ENCODE measurements at regions not wholly inside any gene's neighbourhood (a gene's known extent, or its start where the extent isn't known, plus 50 kb on each side); places are given as distances from the start of the nearest gene placed in this dataset.

DNA sequence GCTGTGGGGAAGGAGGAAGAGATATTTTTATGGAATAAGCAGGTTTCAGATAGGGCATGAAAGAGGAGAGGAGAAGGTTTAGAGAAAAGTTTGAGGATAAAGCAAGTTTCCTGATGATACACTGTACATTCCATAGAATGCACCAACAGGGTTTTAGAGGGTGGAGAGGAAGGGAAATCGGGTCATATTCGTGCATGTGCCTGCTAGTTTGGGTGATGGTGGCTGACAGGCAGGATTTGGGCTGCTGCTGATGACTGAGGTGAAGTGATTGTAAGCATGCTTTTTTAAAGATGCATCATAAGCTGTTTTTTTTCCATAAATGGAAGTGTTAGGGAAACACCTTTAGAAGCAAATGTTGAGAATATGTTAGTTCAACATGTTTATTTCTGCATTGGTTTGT, 68.8 kb downstream of the PMAIP1 start:
- no peaks in the 10 kb centered on the region for H3K9me2 ChIP-seq (replicated peaks; ENCODE audit: insufficient read depth, low read length)
- H3K27ac ChIP-seq (ENCODE audit: low read length), result no peak overlapping the region
- H3K9ac ChIP-seq (ENCODE audit: low read length), result no peak overlapping the region
- H3K4me2 ChIP-seq (ENCODE audit: low read depth, low read length, poor library complexity, severe bottlenecking), result no peak overlapping the region
- H3K4me3 ChIP-seq (ENCODE audit: low read length), result no peak overlapping the region
- no peak for DNase-seq
- H4K20me1 ChIP-seq (ENCODE audit: insufficient read depth, low read depth, low read length), result no peaks in the 10 kb centered on the region
- no peak overlapping the region for H2AFZ ChIP-seq (ENCODE audit: low read length)
- no peaks in the 10 kb centered on the region for H3K79me2 ChIP-seq (ENCODE audit: low read length)
- H3K36me3 ChIP-seq (ENCODE audit: insufficient read depth, low read length), result no peaks in the 10 kb centered on the region
- no peaks in the 10 kb centered on the region for H3K27me3 ChIP-seq (ENCODE audit: low read length)
- H3K9me3 ChIP-seq (ENCODE audit: low read length), result no peaks in the 10 kb centered on the region
- H3K4me1 ChIP-seq (ENCODE audit: low read length), result no peaks in the 10 kb centered on the region

DNA sequence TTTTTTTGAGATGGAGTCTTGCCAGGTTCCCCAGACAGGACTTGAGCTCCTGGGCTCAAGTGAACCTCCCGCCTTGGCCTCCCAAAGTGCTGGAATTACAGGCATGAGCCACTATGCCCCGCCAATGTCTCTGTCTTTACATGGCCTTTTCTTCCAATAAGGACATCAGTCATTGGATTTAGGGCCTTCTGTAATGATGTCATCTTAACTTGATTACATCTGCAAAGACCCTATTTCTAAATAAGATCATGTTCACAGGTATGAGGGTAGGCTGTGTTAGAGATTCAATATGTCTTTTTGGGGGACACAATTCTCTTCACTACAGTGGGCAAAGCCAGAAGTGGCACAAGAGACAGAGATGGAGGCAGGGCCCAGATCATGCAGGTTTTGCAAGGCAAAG, 68.1 kb downstream of the PMAIP1 start:
- DNase-seq, result no peak
- Histone ChIP-seq H3K4me1 (ENCODE audit: low read length) (no peaks in the 10 kb centered on the region), H2AFZ (ENCODE audit: low read length) (no peak overlapping the region), H3K4me2 (ENCODE audit: low read depth, low read length, poor library complexity, severe bottlenecking) (no peak overlapping the region), H3K9me2 (replicated peaks; ENCODE audit: insufficient read depth, low read length) (no peaks in the 10 kb centered on the region), H4K20me1 (ENCODE audit: insufficient read depth, low read depth, low read length) (no peaks in the 10 kb centered on the region), H3K9me3 (ENCODE audit: low read length) (no peaks in the 10 kb centered on the region), H3K79me2 (ENCODE audit: low read length) (no peaks in the 10 kb centered on the region), H3K4me3 (ENCODE audit: low read length) (no peak overlapping the region), H3K9ac (ENCODE audit: low read length) (no peak overlapping the region), H3K27me3 (ENCODE audit: low read length) (no peaks in the 10 kb centered on the region), H3K27ac (ENCODE audit: low read length) (no peak overlapping the region), H3K36me3 (ENCODE audit: insufficient read depth, low read length) (no peaks in the 10 kb centered on the region)

DNA sequence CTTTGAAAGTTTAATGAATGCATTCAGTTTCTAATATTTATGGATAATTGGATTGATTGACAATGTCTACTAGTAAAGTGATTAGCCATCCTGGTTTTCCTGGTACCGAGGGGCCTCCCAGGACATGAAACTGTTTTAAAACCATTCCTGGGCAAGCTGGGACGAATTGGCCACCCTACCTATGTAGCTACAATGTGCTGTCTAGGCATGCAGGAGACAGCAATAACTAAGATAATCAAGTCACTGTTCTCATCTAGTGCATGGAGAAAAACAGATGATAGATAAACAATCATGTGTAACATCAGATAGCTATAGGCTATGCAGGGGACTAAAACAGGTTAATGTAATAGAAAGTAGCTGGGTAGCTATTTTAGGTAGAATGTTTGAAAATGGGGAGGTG, 67.1 kb downstream of the PMAIP1 start:
- Histone ChIP-seq H3K4me1 (ENCODE audit: low read length) (peaks cover 5% of the 10 kb centered on the region), H3K4me3 (ENCODE audit: low read length) (no peak overlapping the region), H3K4me2 (ENCODE audit: low read depth, low read length, poor library complexity, severe bottlenecking) (no peak overlapping the region), H4K20me1 (ENCODE audit: insufficient read depth, low read depth, low read length) (no peaks in the 10 kb centered on the region), H3K27me3 (ENCODE audit: low read length) (no peaks in the 10 kb centered on the region), H3K9me3 (ENCODE audit: low read length) (no peaks in the 10 kb centered on the region), H3K9ac (ENCODE audit: low read length) (no peak overlapping the region), H3K79me2 (ENCODE audit: low read length) (no peaks in the 10 kb centered on the region), H2AFZ (ENCODE audit: low read length) (no peak overlapping the region), H3K36me3 (ENCODE audit: insufficient read depth, low read length) (no peaks in the 10 kb centered on the region), H3K9me2 (replicated peaks; ENCODE audit: insufficient read depth, low read length) (no peaks in the 10 kb centered on the region), H3K27ac (ENCODE audit: low read length) (no peak overlapping the region)
- DNase-seq, result no peak

DNA sequence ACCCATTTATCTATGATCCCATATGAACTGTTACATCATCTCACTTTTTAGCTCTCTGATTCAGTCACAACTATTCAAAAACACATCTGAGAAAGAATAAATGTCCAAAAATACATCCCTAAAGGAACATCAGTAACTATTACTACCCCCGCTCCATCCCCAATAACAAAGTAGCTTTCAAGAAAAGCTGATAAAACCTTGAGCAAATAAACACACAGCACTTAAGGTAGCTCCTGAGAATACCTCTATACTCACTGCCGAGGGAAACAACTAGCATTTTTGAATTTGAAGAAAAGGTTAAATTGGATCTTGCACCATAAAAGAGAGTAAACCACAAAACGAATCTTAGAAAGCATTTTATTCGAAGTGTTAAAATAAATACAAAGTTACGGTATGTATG, 63.4 kb downstream of the PMAIP1 start:
- H3K4me2 ChIP-seq (ENCODE audit: low read depth, low read length, poor library complexity, severe bottlenecking), result no peak overlapping the region
- H4K20me1 ChIP-seq (ENCODE audit: insufficient read depth, low read depth, low read length), result no peaks in the 10 kb centered on the region
- peaks cover 41% of the 10 kb centered on the region for H3K4me1 ChIP-seq (ENCODE audit: low read length)
- H2AFZ ChIP-seq (ENCODE audit: low read length), result no peak overlapping the region
- no peaks in the 10 kb centered on the region for H3K27me3 ChIP-seq (ENCODE audit: low read length)
- H3K9ac ChIP-seq (ENCODE audit: low read length), result no peak overlapping the region
- no peaks in the 10 kb centered on the region for H3K79me2 ChIP-seq (ENCODE audit: low read length)
- no peaks in the 10 kb centered on the region for H3K36me3 ChIP-seq (ENCODE audit: insufficient read depth, low read length)
- H3K9me3 ChIP-seq (ENCODE audit: low read length), result no peaks in the 10 kb centered on the region
- H3K27ac ChIP-seq (ENCODE audit: low read length), result no peak overlapping the region
- H3K9me2 ChIP-seq (replicated peaks; ENCODE audit: insufficient read depth, low read length), result no peaks in the 10 kb centered on the region
- no peak overlapping the region for H3K4me3 ChIP-seq (ENCODE audit: low read length)
- DNase-seq, result no peak

DNA sequence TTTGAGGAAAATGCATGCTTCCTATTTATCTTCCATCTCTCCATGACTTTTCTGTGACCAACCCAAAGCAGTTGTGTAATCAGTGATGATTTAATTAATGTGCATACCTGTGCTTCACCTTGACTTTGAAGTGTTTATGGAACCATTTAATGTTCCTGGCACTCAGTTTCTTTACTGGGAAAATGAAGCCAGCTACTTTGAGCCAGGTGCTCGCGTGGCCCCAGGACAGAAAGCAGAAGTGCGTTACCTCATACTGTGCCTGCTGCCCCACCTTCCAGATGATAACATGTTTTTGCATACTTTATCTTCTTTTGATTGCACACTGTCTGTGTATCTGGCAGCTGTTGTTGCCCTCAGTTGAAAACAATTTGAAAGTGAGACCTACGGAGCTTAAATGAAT, 61.3 kb downstream of the PMAIP1 start:
- H3K4me2 ChIP-seq (ENCODE audit: low read depth, low read length, poor library complexity, severe bottlenecking), result peak overlapping the region; percentile 16
- no peaks in the 10 kb centered on the region for H4K20me1 ChIP-seq (ENCODE audit: insufficient read depth, low read depth, low read length)
- no peaks in the 10 kb centered on the region for H3K9me3 ChIP-seq (ENCODE audit: low read length)
- DNase-seq, result peak; percentile 71
- H3K4me1 ChIP-seq (ENCODE audit: low read length), result peaks cover 58% of the 10 kb centered on the region
- no peak overlapping the region for H3K9ac ChIP-seq (ENCODE audit: low read length)
- no peak overlapping the region for H3K4me3 ChIP-seq (ENCODE audit: low read length)
- no peaks in the 10 kb centered on the region for H3K27me3 ChIP-seq (ENCODE audit: low read length)
- H2AFZ ChIP-seq (ENCODE audit: low read length), result no peak overlapping the region
- peak overlapping the region; percentile 85 for H3K27ac ChIP-seq (ENCODE audit: low read length)
- no peaks in the 10 kb centered on the region for H3K36me3 ChIP-seq (ENCODE audit: insufficient read depth, low read length)
- no peaks in the 10 kb centered on the region for H3K9me2 ChIP-seq (replicated peaks; ENCODE audit: insufficient read depth, low read length)
- no peaks in the 10 kb centered on the region for H3K79me2 ChIP-seq (ENCODE audit: low read length)

DNA sequence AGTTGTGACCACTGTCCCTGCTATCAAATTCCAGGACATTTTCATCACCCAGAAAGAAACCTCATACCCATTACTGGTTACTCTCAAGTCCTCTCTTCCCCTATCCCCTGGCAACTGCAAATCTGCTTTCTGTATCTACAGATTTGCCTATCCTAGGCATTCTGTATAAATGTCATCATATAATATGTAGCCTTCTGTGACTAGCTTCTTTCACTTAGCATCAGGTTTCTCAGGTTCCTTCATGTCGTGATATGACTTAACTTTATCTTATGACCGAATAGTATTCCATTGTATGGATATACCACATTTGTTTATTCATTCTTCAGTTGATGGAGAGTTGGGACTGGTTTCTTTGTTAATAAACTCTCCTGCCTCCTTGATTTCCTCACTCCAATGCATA, 60.5 kb downstream of the PMAIP1 start:
- Histone ChIP-seq H3K4me3 (ENCODE audit: low read length) (no peak overlapping the region), H3K79me2 (ENCODE audit: low read length) (no peaks in the 10 kb centered on the region), H3K9me2 (replicated peaks; ENCODE audit: insufficient read depth, low read length) (no peaks in the 10 kb centered on the region), H2AFZ (ENCODE audit: low read length) (no peak overlapping the region), H3K36me3 (ENCODE audit: insufficient read depth, low read length) (no peaks in the 10 kb centered on the region), H3K4me2 (ENCODE audit: low read depth, low read length, poor library complexity, severe bottlenecking) (no peak overlapping the region), H3K4me1 (ENCODE audit: low read length) (peaks cover 58% of the 10 kb centered on the region), H4K20me1 (ENCODE audit: insufficient read depth, low read depth, low read length) (no peaks in the 10 kb centered on the region), H3K27me3 (ENCODE audit: low read length) (no peaks in the 10 kb centered on the region), H3K27ac (ENCODE audit: low read length) (peak overlapping the region; percentile 85), H3K9me3 (ENCODE audit: low read length) (no peaks in the 10 kb centered on the region), H3K9ac (ENCODE audit: low read length) (no peak overlapping the region)
- no peak for DNase-seq

DNA sequence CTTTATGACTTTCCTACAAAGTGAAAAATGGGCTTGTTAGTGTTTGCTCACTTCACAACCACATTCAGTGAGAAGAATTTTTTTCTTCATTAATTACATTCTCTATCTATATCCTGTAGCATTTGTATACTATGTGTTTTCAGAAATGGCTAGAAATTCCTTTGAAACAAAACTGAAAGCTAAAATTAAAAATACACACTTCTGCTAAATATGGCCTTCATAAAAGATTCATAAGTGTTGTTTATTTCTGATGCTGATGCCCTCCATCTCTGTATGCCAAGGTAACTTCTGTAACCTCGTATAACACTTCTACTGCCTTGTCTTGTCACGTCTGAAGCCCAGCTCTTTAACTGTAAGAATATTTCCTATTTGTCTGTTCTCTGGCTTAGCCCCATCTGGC, 59.8 kb downstream of the PMAIP1 start:
- H3K9me3 ChIP-seq (ENCODE audit: low read length), result no peaks in the 10 kb centered on the region
- H3K36me3 ChIP-seq (ENCODE audit: insufficient read depth, low read length), result no peaks in the 10 kb centered on the region
- peak overlapping the region; percentile 85 for H3K27ac ChIP-seq (ENCODE audit: low read length)
- H4K20me1 ChIP-seq (ENCODE audit: insufficient read depth, low read depth, low read length), result no peaks in the 10 kb centered on the region
- peak overlapping the region; percentile 48; the same call in 1 of the 2 replicates for H2AFZ ChIP-seq (ENCODE audit: low read length)
- no peak for DNase-seq
- peaks cover 62% of the 10 kb centered on the region for H3K4me1 ChIP-seq (ENCODE audit: low read length)
- no peaks in the 10 kb centered on the region for H3K9me2 ChIP-seq (replicated peaks; ENCODE audit: insufficient read depth, low read length)
- H3K4me3 ChIP-seq (ENCODE audit: low read length), result no peak overlapping the region
- H3K79me2 ChIP-seq (ENCODE audit: low read length), result no peaks in the 10 kb centered on the region
- H3K4me2 ChIP-seq (ENCODE audit: low read depth, low read length, poor library complexity, severe bottlenecking), result peak overlapping the region; percentile 17
- H3K9ac ChIP-seq (ENCODE audit: low read length), result no peak overlapping the region
- no peaks in the 10 kb centered on the region for H3K27me3 ChIP-seq (ENCODE audit: low read length)

DNA sequence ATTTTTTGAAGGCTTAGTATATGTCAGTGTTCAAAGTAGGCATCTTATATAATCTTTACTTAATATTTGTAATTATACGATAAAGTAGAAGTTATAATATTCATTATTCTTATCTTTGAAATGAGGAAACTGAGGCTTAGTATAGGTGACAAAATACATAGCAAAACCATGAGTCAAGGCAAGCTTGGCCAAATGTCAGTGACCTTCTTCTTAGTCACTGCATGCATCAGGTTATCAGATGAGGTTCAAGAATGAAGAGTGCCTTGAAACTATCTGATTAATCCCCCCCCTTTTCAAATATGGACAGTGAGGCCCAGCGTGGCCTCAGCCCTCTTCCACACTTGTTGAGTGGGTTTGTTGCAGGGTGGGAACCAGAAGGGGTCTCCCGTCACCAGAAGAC, 59.3 kb downstream of the PMAIP1 start:
- no peaks in the 10 kb centered on the region for H3K27me3 ChIP-seq (ENCODE audit: low read length)
- H3K4me1 ChIP-seq (ENCODE audit: low read length), result peaks cover 67% of the 10 kb centered on the region
- H3K9me2 ChIP-seq (replicated peaks; ENCODE audit: insufficient read depth, low read length), result no peaks in the 10 kb centered on the region
- peak overlapping the region; percentile 85 for H3K27ac ChIP-seq (ENCODE audit: low read length)
- H3K9ac ChIP-seq (ENCODE audit: low read length), result no peak overlapping the region
- no peaks in the 10 kb centered on the region for H3K79me2 ChIP-seq (ENCODE audit: low read length)
- H3K4me3 ChIP-seq (ENCODE audit: low read length), result no peak overlapping the region
- no peak for DNase-seq
- H3K9me3 ChIP-seq (ENCODE audit: low read length), result no peaks in the 10 kb centered on the region
- no peaks in the 10 kb centered on the region for H3K36me3 ChIP-seq (ENCODE audit: insufficient read depth, low read length)
- H3K4me2 ChIP-seq (ENCODE audit: low read depth, low read length, poor library complexity, severe bottlenecking), result peak overlapping the region; percentile 17
- H2AFZ ChIP-seq (ENCODE audit: low read length), result peak overlapping the region; percentile 48; the same call in 1 of the 2 replicates
- no peaks in the 10 kb centered on the region for H4K20me1 ChIP-seq (ENCODE audit: insufficient read depth, low read depth, low read length)

DNA sequence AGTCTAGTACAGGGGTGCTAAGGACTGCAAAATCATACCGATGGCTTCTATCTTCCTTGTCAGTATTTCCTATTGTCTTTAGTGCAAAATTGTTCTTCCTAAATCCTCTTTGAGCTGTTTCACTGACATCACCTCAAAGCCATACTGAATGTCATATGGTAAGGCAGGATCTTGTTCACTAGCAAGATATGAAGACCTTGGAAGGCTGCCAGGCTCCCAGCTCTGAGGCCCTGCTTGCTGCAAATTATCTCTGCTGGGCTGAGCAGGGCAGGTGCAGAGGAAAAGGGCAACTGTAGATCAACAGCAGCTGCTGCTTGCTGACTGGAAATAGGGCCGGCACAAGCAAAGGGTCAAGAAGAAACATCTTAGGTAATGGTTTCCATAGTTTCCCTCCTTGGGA, 58.2 kb downstream of the PMAIP1 start:
- peak overlapping the region; percentile 48 for H3K4me2 ChIP-seq (ENCODE audit: low read depth, low read length, poor library complexity, severe bottlenecking)
- H3K79me2 ChIP-seq (ENCODE audit: low read length), result no peaks in the 10 kb centered on the region
- H3K36me3 ChIP-seq (ENCODE audit: insufficient read depth, low read length), result no peaks in the 10 kb centered on the region
- no peak overlapping the region for H3K9ac ChIP-seq (ENCODE audit: low read length)
- no peaks in the 10 kb centered on the region for H3K9me3 ChIP-seq (ENCODE audit: low read length)
- no peak overlapping the region for H2AFZ ChIP-seq (ENCODE audit: low read length)
- H3K9me2 ChIP-seq (replicated peaks; ENCODE audit: insufficient read depth, low read length), result no peaks in the 10 kb centered on the region
- no peaks in the 10 kb centered on the region for H3K27me3 ChIP-seq (ENCODE audit: low read length)
- H4K20me1 ChIP-seq (ENCODE audit: insufficient read depth, low read depth, low read length), result no peaks in the 10 kb centered on the region
- peak overlapping the region; percentile 85 for H3K27ac ChIP-seq (ENCODE audit: low read length)
- H3K4me1 ChIP-seq (ENCODE audit: low read length), result peaks cover 79% of the 10 kb centered on the region
- no peak overlapping the region for H3K4me3 ChIP-seq (ENCODE audit: low read length)
- DNase-seq, result peak; percentile 77
